GM12892 (cell line): ENCODE measurements at regions not wholly inside any gene's neighbourhood (a gene's known extent, or its start where the extent isn't known, plus 50 kb on each side); places are given as distances from the start of the nearest gene placed in this dataset.

ENCODE experiments used
- POLR2A ChIP-seq: IDR thresholded peaks from 2 replicates; pipeline ENCODE4 v1.6.1; 2011; ENCODE audit warnings: low read depth, low read length, control low read depth
- POLR2AphosphoS5 ChIP-seq: IDR thresholded peaks from 2 replicates; pipeline ENCODE4 v1.6.1; 2011; ENCODE audit warnings: low read depth, low read length, control low read depth

- no peak for TF ChIP-seq POLR2AphosphoS5
- no peak for TF ChIP-seq POLR2A
Measured at GRCh38 chr7:69334701-69335100, 263.6 kb upstream of the AUTS2 start.
